KOPT-K1 (cell line): ENCODE measurements at regions not wholly inside any gene's neighbourhood (a gene's known extent, or its start where the extent isn't known, plus 50 kb on each side); places are given as distances from the start of the nearest gene placed in this dataset.

ENCODE experiments used
- H3K27ac ChIP-seq: fragments of 200-600 bp; sonication (generic); 2 replicates; pipeline ENCODE4 v1.5.1; 2016; ENCODE audit warnings: antibody characterized with exemption, mild to moderate bottlenecking, low read depth, low read length; ENCODE audit not compliant: poor library complexity, severe bottlenecking
- H3K36me3 ChIP-seq: fragments of 200-600 bp; sonication (generic); 2 replicates; pipeline ENCODE4 v1.5.1; 2017; ENCODE audit warnings: antibody characterized with exemption, mild to moderate bottlenecking, low read length, moderate library complexity; ENCODE audit not compliant: insufficient read depth
- H3K9me3 ChIP-seq: fragments of 200-600 bp; sonication (generic); 2 replicates; pipeline ENCODE4 v1.5.1; 2017; ENCODE audit warnings: antibody characterized with exemption, low read length, mild to moderate bottlenecking; ENCODE audit not compliant: insufficient read depth, poor library complexity, severe bottlenecking

DNA sequence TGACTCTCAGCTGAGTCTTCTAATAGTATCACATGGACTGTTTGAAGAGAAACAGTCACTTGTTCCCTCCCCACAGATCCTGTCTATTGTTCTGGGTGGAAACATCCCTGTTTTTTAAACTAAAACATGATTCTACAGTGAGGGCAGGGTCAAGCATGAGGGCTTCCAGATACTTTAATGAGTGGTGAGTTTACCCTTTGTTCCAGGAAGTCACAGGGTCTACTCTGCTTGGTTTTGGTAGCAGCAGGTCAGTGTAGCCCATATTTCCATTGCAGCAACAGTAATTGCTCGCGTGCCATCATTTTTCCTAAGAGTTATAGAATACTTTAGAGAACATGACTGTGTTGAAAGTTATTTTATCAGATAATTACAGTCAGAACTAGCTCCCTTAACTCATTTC lies 87.4 kb downstream of the ZNF732 start:
- peaks cover 9% of the 10 kb centered on the region; the same call in 1 of the 2 replicates for H3K36me3 ChIP-seq
- peaks cover 60% of the 10 kb centered on the region for H3K9me3 ChIP-seq
- H3K27ac ChIP-seq, result no peak overlapping the region

DNA sequence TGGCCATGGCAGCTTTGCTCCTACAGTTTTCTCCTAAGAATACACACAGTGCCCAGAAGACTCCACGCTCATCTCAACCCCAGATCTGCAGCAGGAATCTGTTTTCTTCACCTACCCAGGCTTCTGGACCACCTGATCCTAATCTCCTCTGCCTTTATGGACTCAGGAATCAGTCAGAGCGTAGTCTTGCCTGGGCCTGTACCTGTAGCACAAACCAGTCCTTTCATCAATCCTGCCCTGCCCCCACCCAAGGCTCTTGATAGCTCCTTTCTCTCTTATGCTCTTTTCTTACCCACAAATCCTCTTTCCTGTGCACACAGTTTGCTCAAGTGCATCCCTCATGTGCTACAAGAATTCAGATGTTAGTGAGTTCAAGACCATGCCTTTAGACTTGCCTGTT lies 89.7 kb downstream of the ZNF718 start:
- H3K9me3 ChIP-seq, result peaks cover 82% of the 10 kb centered on the region

More for the DNA sequence above, 89.7 kb downstream of the ZNF718 start:
- Histone ChIP-seq H3K27ac (no peak overlapping the region), H3K36me3 (peaks cover 20% of the 10 kb centered on the region; the same call in 1 of the 2 replicates)
